LNCAP (cell line): ENCODE measurements at regions not wholly inside any gene's neighbourhood (a gene's known extent, or its start where the extent isn't known, plus 50 kb on each side); places are given as distances from the start of the nearest gene placed in this dataset.

ENCODE experiments used
- TF ChIP-seq, protein P1 (sequence below): fragments of 450-650 bp; IDR thresholded peaks from 2 replicates; pipeline ENCODE4 v1.5.1; 2017; ENCODE audit warnings: mild to moderate bottlenecking

DNA sequence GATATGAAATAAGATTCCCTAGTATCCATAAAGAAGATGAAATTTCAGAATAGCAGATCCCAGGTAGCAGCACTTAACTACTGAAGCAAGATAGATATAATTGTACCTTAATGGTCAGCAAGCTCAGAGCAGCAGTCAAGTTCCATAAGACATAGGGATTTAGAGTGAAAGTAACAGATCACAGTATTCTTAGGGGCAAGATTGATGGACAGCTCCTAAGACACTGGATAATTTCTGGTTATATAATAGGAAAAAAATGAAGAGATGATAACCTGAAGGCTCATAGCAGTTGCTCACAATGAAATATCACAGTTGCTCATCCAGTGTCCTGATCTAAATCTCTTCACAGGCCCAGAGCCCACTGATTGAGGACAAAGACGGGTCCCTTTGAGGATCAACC is 66.0 kb downstream of the SLC30A10 start:
- TF ChIP-seq, protein P1, sequence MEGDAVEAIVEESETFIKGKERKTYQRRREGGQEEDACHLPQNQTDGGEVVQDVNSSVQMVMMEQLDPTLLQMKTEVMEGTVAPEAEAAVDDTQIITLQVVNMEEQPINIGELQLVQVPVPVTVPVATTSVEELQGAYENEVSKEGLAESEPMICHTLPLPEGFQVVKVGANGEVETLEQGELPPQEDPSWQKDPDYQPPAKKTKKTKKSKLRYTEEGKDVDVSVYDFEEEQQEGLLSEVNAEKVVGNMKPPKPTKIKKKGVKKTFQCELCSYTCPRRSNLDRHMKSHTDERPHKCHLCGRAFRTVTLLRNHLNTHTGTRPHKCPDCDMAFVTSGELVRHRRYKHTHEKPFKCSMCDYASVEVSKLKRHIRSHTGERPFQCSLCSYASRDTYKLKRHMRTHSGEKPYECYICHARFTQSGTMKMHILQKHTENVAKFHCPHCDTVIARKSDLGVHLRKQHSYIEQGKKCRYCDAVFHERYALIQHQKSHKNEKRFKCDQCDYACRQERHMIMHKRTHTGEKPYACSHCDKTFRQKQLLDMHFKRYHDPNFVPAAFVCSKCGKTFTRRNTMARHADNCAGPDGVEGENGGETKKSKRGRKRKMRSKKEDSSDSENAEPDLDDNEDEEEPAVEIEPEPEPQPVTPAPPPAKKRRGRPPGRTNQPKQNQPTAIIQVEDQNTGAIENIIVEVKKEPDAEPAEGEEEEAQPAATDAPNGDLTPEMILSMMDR: no peak

DNA sequence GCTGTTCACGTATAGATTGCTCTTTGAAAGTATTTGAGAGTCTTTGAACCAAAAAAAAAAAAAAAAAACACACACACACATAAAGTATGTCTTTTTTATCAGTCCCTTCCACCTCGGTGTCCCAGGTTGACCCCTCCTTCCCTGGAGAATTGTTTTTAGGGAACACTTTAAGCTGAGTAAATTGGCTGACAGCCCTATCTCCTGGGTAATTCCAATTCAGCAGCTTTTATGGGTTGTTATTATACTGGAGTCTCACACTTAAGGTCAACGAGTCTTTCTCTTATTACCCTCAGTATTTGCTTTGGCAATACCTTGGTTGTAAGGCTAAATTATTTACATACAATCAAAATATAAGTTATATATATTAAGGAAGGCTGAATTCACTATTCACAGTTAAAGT is 69.4 kb downstream of the SLC30A10 start:
- TF ChIP-seq, protein P1: no peak

DNA sequence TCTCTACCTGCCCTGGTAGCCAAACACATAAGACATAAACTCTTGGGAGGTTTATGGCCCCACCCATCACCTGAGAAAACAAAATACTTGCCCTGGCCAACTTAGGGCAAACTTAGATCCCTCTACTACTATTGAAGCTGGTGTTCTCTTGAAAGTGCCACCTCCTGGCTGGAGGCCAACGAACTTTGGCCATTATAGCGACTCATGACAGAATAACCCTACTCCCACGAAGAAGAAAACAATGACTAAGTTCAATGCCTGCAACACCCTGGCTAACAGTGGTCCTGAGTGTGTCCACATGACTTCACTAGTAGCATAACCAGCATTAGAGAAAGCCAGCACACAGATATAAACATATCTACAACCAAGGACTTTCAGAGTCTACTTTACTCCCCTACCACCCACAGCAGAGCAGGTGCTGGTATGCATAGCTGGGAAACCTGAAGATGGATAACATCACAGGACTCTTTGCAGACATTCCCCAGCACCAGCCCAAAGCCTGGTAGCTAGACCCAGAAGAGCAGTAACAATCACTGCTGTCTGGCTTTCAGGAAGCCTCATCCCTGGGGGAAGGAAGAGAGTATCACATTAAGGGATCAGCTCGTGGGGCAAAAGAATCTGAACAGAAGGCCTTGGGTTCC is 81.0 kb downstream of the SLC30A10 start:
- TF ChIP-seq, protein P1: no peak

DNA sequence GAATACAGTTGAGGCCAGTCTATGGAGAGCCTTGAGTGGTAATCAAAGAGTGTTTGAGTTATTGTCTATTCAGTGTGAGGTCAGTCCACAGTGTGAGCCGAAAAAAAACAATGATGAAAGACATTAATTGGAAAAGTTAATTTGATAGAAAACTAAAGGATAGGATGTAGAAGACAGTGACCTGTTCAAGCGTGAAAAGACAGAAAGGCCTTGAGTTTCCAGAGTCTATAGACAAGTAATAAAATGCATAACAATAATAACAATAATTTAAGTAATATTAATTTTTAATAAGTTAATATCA is 90.4 kb downstream of the SLC30A10 start:
- TF ChIP-seq, protein P1: no peak; the same call in 1 of the 2 replicates

DNA sequence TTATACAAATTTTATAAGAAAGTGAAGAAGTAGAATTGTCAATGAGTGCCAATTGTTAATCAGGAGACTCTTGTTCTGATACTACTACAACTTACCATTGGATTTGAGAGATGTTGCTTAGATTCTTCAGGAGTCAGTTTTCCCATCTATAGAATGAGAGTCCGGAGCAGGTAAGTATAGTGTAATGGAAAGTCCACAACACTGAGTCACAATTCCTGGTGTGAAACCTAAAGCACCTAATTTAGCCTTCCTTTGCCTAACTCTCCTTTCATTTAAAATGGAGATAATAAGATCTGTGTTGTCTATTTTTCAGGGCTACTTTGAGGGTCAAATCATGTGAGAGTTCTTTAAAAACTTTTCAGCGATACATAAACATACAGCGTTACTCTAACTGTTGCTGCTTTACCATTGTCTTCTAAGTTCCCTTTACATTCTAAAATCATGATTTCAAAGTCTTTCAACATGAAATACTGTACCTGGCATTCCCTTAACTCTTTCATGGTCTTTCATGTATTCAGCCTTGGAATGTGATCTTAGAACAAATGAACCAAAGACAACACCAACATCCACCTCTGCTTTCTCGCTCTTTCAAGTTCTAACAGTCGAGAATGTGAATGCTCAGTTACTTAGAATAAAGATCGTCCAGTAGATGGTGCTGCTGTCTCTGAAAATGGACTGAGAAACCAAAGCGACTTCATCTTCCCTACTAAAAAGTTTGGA is 90.9 kb downstream of the SLC30A10 start:
- TF ChIP-seq, protein P1: peak; percentile 85

DNA sequence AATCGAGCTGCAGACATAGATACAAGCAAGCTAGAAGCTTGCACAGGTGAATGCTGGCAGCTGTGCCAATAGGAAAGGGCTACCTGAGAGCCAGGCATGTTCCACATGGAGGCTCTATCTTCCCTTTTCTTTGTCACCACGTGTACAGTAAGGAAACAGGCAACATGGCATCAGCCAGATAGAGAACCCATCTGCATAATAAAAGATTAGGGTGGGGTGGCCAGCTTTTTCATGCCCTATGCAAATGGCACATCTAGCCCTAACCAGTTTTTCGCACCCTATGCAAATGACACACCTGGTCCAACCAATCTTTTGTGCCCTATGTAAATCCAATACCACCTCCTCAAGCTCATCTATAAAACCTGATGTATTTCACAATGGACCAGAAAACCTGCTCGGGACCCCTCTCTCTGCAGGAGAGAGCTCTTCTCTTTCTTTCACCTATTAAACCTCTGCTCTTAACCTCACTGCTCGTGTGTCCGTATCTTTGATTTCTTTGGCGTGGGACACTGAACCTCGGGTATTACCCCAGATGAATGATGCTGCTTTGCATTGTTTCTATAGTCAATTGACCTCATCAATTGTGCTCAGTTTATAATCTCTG is 93.9 kb downstream of the SLC30A10 start:
- TF ChIP-seq, protein P1: no peak

DNA sequence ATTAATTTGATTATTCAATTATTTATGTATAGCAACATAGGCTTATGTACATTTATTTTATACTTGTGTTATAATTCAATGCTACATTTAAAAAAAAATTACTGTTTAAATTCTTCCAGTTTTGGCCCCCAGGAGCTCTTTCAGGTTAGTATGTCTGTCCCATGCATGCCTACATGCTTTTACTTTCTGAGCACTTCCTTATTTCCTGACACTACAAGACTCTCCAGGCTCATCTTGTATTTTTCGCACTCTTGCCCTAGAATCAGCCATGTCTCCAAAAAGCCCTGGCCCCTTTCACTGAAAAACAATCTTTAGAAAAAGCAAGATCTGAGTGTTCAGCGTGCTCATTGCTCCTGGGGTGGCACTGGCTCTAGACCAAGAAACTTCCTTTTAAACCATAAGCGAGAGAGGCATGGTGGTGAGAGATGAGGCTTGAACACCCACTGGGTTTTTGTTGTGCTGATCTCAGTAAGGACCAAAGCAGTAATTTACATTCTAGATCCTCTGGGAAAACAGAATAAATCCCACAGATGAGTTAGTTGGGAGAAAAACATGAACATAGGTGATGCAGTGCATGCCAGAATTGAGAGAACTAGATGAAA is 95.0 kb downstream of the SLC30A10 start:
- TF ChIP-seq, protein P1: no peak
